Vagina (tissue), 2 donors: ENCODE measurements at regions not wholly inside any gene's neighbourhood (a gene's known extent, or its start where the extent isn't known, plus 50 kb on each side); places are given as distances from the start of the nearest gene placed in this dataset.
"Not testable (repeated sequence)": the region's sequence is repeated elsewhere in the genome, so short reads cannot be mapped to it uniquely, and the experiment has no call there.

Source experiments
- DNase-seq, 2 donors: peaks; one replicate each; pipeline ENCODE4 v3.0.0-alpha.2; 2017; ENCODE audit errors: extremely low spot score in 2 of 2
- H3K27ac ChIP-seq: fragments of 200-600 bp; sonication (generic); one replicate; pipeline ENCODE4 v1.5.1; 2019
- H3K27me3 ChIP-seq: fragments of 200-600 bp; sonication (generic); one replicate; pipeline ENCODE4 v1.5.1; 2019
- H3K36me3 ChIP-seq, 2 donors: fragments of 200-600 bp; sonication (generic); one replicate each; pipeline ENCODE4 v1.5.1; 2017 to 2019
- H3K4me1 ChIP-seq: fragments of 200-600 bp; sonication (generic); one replicate; pipeline ENCODE4 v1.5.1; 2019
- H3K4me3 ChIP-seq, 2 donors: fragments of 200-600 bp; sonication (generic); 1 replicate in 1 of 2; 2 replicates in 1 of 2; pipeline ENCODE4 v1.5.1; 2016 to 2019
- H3K9me3 ChIP-seq: fragments of 200-600 bp; sonication (generic); one replicate; pipeline ENCODE4 v1.5.1; 2019
- CTCF ChIP-seq, 3 experiments: fragments of 450-650 bp in 2 of 3; fragments of 200-600 bp in 1 of 3; sonication (generic) in 1 of 3; IDR thresholded peaks; one replicate each; pipeline ENCODE4 v1.5.1; 2017 to 2019; ENCODE audit warnings: antibody characterized with exemption in 3 of 3, mild to moderate bottlenecking in 2 of 3, moderate library complexity in 2 of 3
- POLR2A ChIP-seq, 2 donors: fragments of 450-650 bp; IDR thresholded peaks; one replicate each; pipeline ENCODE4 v1.6.1; 2017; ENCODE audit warnings: antibody characterized with exemption in 2 of 2, mild to moderate bottlenecking in 2 of 2, moderate library complexity in 2 of 2
- POLR2AphosphoS5 ChIP-seq, 2 donors: sonication (generic); formaldehyde crosslinking; IDR thresholded peaks; one replicate each; pipeline ENCODE4 v1.9.0; 2017; ENCODE audit warnings: antibody characterized with exemption in 2 of 2, mild to moderate bottlenecking in 2 of 2, low read depth in 1 of 2; ENCODE audit not compliant: insufficient read depth in 1 of 2
- intact Hi-C: fragments of 100-400 bp; cut with DNase I; formaldehyde crosslinking; loops from one replicate; pipeline ENCODE4 v1.15.1; 2023

- no peak for TF ChIP-seq POLR2A (IDR thresholded peaks at IDR 0.05)
- TF ChIP-seq CTCF (IDR thresholded peaks at IDR 0.05), result no peak
- no peak for TF ChIP-seq POLR2AphosphoS5 (IDR thresholded peaks at IDR 0.05; ENCODE audit: insufficient read depth in 1 of 2, low read depth in 1 of 2)
- Histone ChIP-seq H3K36me3 (no peaks in the 10 kb centered on the region), H3K27me3 (no peaks in the 10 kb centered on the region), H3K27ac (no peak overlapping the region), H3K9me3 (no peaks in the 10 kb centered on the region), H3K4me1 (no peaks in the 10 kb centered on the region), H3K4me3 (no peak overlapping the region)
- no peak for DNase-seq
- intact Hi-C loops, result no loop called here
These were observed 510.4 kb upstream of the CNTNAP5 start for GRCh38 chr2:123514613-123515207.

DNA sequence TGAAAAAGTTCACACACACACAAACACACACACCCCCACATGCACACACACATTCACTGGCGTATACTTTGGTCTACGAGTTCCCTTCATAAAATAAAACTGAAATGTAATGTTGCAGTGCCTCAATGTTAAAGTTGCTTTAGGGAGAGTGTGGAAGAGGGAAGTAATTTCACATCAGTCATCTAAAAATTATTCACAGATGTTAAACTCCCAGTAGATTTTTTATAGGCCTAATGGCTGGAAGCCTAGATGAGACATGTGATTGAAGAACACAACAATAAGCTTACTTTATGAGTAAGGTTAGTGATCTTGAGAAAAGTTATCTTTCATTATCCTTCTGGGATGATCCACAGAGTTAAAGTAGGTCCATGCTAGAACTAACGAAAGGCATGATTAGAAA, 506.7 kb upstream of the CNTNAP5 start:
- Histone ChIP-seq H3K27ac (no peak overlapping the region), H3K27me3 (no peaks in the 10 kb centered on the region), H3K4me1 (no peaks in the 10 kb centered on the region), H3K4me3 (no peak overlapping the region), H3K9me3 (no peaks in the 10 kb centered on the region), H3K36me3 (no peaks in the 10 kb centered on the region)
- TF ChIP-seq POLR2A (IDR thresholded peaks at IDR 0.05) (no peak), CTCF (IDR thresholded peaks at IDR 0.05) (no peak), POLR2AphosphoS5 (IDR thresholded peaks at IDR 0.05; ENCODE audit: insufficient read depth in 1 of 2, low read depth in 1 of 2) (no peak)
- intact Hi-C loops, result no loop called here
- DNase-seq, result no peak

GRCh38 chr2:123521854-123522253, 503.2 kb upstream of the CNTNAP5 start:
- no peak overlapping the region for H3K4me3 ChIP-seq
- no peaks in the 10 kb centered on the region for H3K36me3 ChIP-seq
- no peaks in the 10 kb centered on the region for H3K9me3 ChIP-seq
- DNase-seq, result no peak
- no peaks in the 10 kb centered on the region for H3K4me1 ChIP-seq
- no peak overlapping the region for H3K27ac ChIP-seq
- H3K27me3 ChIP-seq, result no peaks in the 10 kb centered on the region
- intact Hi-C loops, result no loop called here
- TF ChIP-seq POLR2AphosphoS5 (IDR thresholded peaks at IDR 0.05; ENCODE audit: insufficient read depth in 1 of 2, low read depth in 1 of 2) (no peak), POLR2A (IDR thresholded peaks at IDR 0.05) (no peak), CTCF (IDR thresholded peaks at IDR 0.05) (no peak)

DNA sequence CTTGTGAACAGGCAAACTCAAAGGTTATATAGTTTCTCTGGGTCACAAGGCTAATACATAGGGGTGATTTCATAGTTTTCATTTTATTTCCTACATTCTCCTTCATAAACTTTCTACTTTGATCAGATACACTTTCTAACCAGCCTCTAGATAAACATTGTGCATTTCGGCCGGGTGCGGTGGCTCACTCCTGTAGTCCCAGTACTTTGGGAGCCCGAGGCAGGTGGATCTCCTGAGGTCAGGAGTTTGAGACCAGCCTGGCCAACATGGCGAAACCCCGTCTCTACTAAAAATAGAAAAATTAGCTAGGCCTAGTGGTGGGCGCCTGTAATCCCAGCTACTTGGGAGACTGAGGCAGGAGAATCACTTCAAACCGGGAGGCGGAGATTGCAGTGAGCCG, 502.6 kb upstream of the CNTNAP5 start:
- H3K36me3 ChIP-seq, DNase-seq, H3K4me3 ChIP-seq, H3K27ac ChIP-seq, H3K9me3 ChIP-seq, H3K4me1 ChIP-seq, H3K27me3 ChIP-seq, intact Hi-C loops: not testable (repeated sequence)

GRCh38 chr2:123528996-123529707, 495.9 kb upstream of the CNTNAP5 start:
- TF ChIP-seq POLR2A (IDR thresholded peaks at IDR 0.05), result no peak
- no peak for TF ChIP-seq POLR2AphosphoS5 (IDR thresholded peaks at IDR 0.05; ENCODE audit: insufficient read depth in 1 of 2, low read depth in 1 of 2)
- no peak for TF ChIP-seq CTCF (IDR thresholded peaks at IDR 0.05)
- no peaks in the 10 kb centered on the region for H3K27me3 ChIP-seq
- intact Hi-C loops, result no loop called here
- H3K4me3 ChIP-seq, result no peak overlapping the region
- DNase-seq, result no peak
- H3K36me3 ChIP-seq, result no peaks in the 10 kb centered on the region
- no peaks in the 10 kb centered on the region for H3K4me1 ChIP-seq
- H3K9me3 ChIP-seq, result no peaks in the 10 kb centered on the region
- H3K27ac ChIP-seq, result no peak overlapping the region
